ENCODE measurements at regions not wholly inside any gene's neighbourhood (a gene's known extent, or its start where the extent isn't known, plus 50 kb on each side); places are given as distances from the start of the nearest gene placed in this dataset.

GRCh38 chr15:79373113-79373512, 59.0 kb upstream of the MINAR1 start:
- no peak for DNase-seq (ENCODE audit: low read depth in 2 of 3, low spot score in 2 of 3)

GRCh38 chr15:79373728-79374127, 58.4 kb upstream of the MINAR1 start:
- no peak for DNase-seq (ENCODE audit: low read depth in 2 of 3, low spot score in 2 of 3)

GRCh38 chr15:79376383-79376782, 55.8 kb upstream of the MINAR1 start:
- no peak for DNase-seq (ENCODE audit: low read depth in 2 of 3, low spot score in 2 of 3)

- no peak for DNase-seq (ENCODE audit: low read depth in 2 of 3, low spot score in 2 of 3)
Measured at GRCh38 chr15:79378394-79379109, 53.6 kb upstream of the MINAR1 start.

- peak; percentile 44 to 81 (median 51) for DNase-seq (ENCODE audit: low read depth in 2 of 3, low spot score in 2 of 3)
Measured at GRCh38 chr15:79380755-79381497, 51.2 kb upstream of the MINAR1 start.

- no peak for DNase-seq (ENCODE audit: low read depth in 2 of 3, low spot score in 2 of 3)
Measured at GRCh38 chr15:79381593-79381992, 50.5 kb upstream of the MINAR1 start.
